AG04450 (cell line): ENCODE measurements at regions not wholly inside any gene's neighbourhood (a gene's known extent, or its start where the extent isn't known, plus 50 kb on each side); places are given as distances from the start of the nearest gene placed in this dataset.

Experiments
- CTCF ChIA-PET: fragments of 300-600, 350-600 bp; formaldehyde crosslinking; extraction: SDS; loops from one replicate; lab custom pipeline; 2022; ENCODE audit warnings: antibody characterized with exemption, inconsistent platforms; lab: Charles Lee
- POLR2A ChIA-PET: fragments of 350-600 bp; formaldehyde crosslinking; extraction: SDS; loops from one replicate; lab custom pipeline; 2021; ENCODE audit warnings: antibody characterized with exemption, inconsistent platforms; lab: Yijun Ruan, JAX
- DNase-seq: peaks from one replicate; pipeline ENCODE4 v3.0.0-alpha.2; 2011; ENCODE audit warnings: low read depth, low spot score
- H3K27ac ChIP-seq: one replicate; pipeline ENCODE4 v1.5.1; 2012; ENCODE audit warnings: low read depth, low read length, control low read depth
- H3K27me3 ChIP-seq: one replicate; pipeline ENCODE4 v1.6.0; 2012; ENCODE audit warnings: low read length; ENCODE audit not compliant: control insufficient read depth, insufficient read depth
- H3K4me3 ChIP-seq: 2 replicates; pipeline ENCODE4 v1.5.1; 2011; ENCODE audit warnings: mild to moderate bottlenecking, low read depth, low read length, control low read depth
- H3K9me3 ChIP-seq: 2 replicates; pipeline ENCODE4 v1.5.1; 2012; ENCODE audit warnings: low read length; ENCODE audit not compliant: control insufficient read depth, insufficient read depth
- CTCF ChIP-seq: IDR thresholded peaks from 2 replicates; pipeline ENCODE4 v1.5.1; 2011; ENCODE audit warnings: low read depth, low read length, control low read depth, inconsistent platforms

- Histone ChIP-seq H3K27me3 (no peaks in the 10 kb centered on the region), H3K9me3 (no peaks in the 10 kb centered on the region), H3K27ac (no peak overlapping the region), H3K4me3 (no peak overlapping the region)
- ChIA-PET CTCF (no interaction called here), POLR2A (no interaction called here)
- TF ChIP-seq CTCF, result no peak
- DNase-seq, result no peak
Measured at GRCh38 chrX:97995834-97996233, 1112.1 kb downstream of the RPA4 start.

- H3K27me3 ChIP-seq, result no peaks in the 10 kb centered on the region
- no peak for TF ChIP-seq CTCF
- no peak overlapping the region for H3K27ac ChIP-seq
- no peak for DNase-seq
- ChIA-PET CTCF (no interaction called here), POLR2A (no interaction called here)
- no peaks in the 10 kb centered on the region for H3K9me3 ChIP-seq
- H3K4me3 ChIP-seq, result no peak overlapping the region
Measured at GRCh38 chrX:98028691-98029090, 1145.0 kb downstream of the RPA4 start.

- no peak overlapping the region for H3K4me3 ChIP-seq
- TF ChIP-seq CTCF, result no peak
- no peaks in the 10 kb centered on the region for H3K27me3 ChIP-seq
- no peak for DNase-seq
- no peaks in the 10 kb centered on the region for H3K9me3 ChIP-seq
- H3K27ac ChIP-seq, result no peak overlapping the region
- ChIA-PET CTCF (no interaction called here), POLR2A (no interaction called here)
Measured at GRCh38 chrX:98029861-98030260, 1146.2 kb downstream of the RPA4 start.

- DNase-seq, result no peak
- ChIA-PET POLR2A (no interaction called here), CTCF (no interaction called here)
- Histone ChIP-seq H3K27me3 (no peaks in the 10 kb centered on the region), H3K4me3 (no peak overlapping the region), H3K27ac (no peak overlapping the region), H3K9me3 (no peaks in the 10 kb centered on the region)
- no peak for TF ChIP-seq CTCF
Measured at GRCh38 chrX:98057176-98057575, 1173.5 kb downstream of the RPA4 start.

GRCh38 chrX:98065151-98065550, 1181.4 kb downstream of the RPA4 start:
- no peak for DNase-seq
- Histone ChIP-seq H3K9me3 (no peaks in the 10 kb centered on the region), H3K27me3 (no peaks in the 10 kb centered on the region), H3K27ac (no peak overlapping the region), H3K4me3 (no peak overlapping the region)
- ChIA-PET POLR2A (no interaction called here), CTCF (no interaction called here)
- no peak for TF ChIP-seq CTCF
